Activated CD4-positive, alpha-beta T cell treated with anti-CD3 and anti-CD28 coated beads, Interleukin-10, Interleukin-2, amounts not matched to agents 100 ng/mL and 50 ng/mL, durations not matched to agents 16 hours and 8 hours (primary cell): ENCODE measurements at regions not wholly inside any gene's neighbourhood (a gene's known extent, or its start where the extent isn't known, plus 50 kb on each side); places are given as distances from the start of the nearest gene placed in this dataset.

Experiments
- DNase-seq: peaks from one replicate; pipeline ENCODE4 v3.0.0-alpha.2; 2020

DNA sequence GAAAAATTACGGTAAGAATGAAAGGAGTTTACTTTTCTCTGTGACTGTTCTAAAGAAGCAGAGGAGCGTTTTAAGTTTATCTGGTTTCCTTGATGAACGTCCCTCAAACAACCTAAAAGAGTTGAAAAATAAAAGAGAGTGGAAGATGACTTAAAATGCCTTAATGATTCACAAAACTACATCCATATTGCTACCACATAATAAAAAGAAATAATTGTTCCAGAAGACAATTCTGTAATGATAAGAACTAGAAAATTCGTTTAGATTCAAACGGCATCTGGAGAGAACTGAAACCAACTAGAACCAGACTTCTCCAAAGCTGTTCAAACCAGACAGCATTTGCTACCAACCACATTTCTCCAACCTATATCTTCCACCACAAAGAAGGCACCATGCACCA lies 68.1 kb downstream of the TEKT4 start:
- DNase-seq, result no peak

DNA sequence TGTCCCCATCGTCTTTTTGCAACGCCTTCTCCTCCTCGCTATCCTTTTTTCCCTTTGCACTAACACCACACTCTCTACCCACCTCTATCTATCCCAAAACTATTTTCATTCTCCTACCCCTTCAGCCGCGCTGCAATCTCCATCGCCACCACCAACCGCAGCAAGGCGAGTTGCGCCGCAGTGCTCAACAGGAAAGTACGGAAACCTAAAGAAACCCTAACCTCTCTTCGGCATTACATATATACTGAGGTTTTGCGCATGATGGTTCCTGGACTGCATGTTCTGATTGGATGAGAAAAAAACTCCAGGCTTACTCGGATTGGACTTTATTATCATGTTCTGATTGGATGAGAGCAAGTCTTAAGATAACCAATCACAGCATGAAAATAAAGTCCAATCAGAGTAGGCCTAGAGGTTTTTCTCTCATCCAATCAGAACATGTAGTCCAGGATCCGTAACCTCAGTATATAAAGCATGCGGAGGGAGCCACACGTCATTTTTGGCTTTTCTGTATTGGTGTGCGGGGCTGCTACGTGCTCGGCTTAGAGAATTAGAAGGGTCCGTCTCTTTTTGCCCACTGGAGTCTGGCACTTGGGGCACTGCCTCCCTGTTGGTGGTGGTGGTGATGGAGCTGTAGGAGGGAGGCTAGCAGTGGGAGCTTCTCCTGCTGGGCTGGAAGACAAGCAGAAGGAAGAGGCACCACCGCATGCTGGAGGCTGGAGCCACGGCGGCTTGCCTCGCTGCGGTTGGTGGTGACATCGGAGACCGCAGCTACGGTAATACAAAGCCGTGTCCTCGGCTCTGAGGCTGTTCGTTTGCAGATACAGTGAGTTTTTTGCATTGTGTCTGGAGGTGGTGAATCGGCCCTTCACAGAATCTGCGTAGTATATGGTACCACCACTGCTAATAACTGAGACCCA lies 76.1 kb downstream of the TEKT4 start:
- no peak for DNase-seq

DNA sequence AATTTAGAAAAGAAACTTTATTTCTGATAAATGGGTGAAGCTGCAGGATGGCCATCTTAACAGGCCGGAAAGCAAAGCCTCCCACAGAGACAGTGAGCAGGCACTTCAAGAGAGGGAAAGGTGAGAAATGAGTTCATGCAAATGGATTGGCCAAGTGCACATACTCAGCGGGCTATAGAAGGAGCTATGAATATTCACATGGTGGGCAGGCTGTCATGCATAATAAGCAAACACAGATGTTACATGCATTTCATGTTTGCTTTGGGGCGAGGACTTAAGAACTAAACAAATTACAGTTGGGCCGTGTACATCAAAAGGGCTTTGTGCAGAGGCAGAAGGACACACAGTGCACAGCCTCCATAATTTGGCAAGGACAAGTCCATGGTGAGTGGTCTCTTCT lies 69.8 kb upstream of the MAL start:
- no peak for DNase-seq

DNA sequence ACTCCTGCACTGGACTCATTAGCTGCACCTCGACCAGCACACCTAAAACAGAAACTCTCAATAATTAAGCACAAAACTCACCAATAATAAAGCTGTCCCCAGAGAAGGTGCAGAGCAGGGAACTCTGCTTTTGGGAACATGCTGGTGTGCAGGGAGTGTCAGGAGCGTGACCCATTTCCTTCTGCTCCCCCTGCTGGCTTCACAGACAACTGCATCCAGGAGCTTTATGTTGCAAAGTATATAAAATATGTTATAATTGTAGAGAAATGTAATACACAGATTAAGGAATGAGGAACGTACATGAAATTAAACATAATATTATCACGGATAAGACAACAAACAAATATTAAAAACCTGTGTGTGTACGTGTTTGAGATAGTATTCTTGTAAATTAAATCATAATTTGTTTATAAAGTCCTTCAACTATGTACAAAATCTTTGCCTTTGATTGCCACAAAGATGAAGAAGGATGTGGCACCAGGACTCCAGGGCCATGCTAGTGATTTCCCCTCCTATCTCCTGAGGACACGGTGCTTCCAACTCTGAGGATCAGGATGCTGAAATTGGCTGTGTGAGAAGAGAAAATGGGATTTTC lies 68.6 kb upstream of the MAL start:
- DNase-seq, result peak; percentile 32

DNA sequence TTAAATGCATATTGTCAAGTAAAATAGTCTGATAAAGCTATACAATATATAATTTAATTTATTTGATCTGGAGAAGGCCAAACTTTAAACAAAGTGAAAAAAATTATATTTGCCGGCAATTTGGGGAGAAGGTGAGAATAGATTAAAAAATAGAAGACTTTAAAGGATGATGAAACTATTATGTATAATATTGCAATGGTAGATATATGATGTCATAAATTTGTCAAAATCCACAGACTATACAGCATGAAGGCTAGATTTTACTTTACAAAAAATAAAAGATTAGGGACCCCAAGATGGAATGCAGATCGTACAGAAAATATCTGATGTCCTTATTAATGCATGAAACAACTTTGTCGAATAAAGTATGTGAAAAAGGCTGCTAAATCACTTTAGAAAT lies 67.3 kb upstream of the MAL start:
- DNase-seq, result no peak

DNA sequence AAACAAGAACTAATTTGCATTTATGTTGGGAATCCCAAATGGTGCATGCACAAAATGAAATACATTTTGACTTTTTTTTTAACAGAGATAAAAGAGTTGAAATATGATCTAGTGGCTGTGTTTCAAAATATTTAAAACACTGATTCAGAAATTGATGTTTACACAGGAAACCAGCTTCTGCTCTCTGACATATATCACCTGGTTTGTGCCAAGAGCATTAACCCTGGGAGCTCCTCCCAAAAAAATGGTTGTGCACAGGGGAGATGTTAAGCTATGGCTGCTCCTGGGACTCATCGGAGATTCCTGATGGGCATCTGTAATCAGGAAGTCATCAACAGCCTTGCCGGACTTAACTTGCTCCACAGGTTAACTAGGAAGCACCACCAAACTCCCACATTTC lies 65.2 kb upstream of the MAL start:
- DNase-seq, result no peak

DNA sequence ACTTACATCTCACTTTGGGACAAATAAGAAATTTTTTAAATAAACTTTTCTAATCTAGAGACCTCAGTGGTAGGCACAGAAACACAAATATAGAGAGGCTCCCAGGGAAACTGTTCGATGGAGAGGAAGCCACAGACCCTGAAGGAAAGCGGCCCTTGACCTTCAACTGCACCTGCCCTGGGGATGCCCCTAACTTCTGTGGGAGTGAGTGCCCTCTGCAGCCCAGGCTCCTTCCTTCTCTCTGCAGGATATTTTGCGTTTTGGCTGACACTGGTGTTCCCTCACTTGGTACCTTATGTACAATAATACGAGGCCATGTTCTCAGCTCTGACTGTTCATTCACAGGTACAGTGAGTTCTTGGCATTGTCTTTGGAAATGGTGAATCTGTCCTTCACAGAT lies 64.8 kb upstream of the MAL start:
- DNase-seq, result no peak

DNA sequence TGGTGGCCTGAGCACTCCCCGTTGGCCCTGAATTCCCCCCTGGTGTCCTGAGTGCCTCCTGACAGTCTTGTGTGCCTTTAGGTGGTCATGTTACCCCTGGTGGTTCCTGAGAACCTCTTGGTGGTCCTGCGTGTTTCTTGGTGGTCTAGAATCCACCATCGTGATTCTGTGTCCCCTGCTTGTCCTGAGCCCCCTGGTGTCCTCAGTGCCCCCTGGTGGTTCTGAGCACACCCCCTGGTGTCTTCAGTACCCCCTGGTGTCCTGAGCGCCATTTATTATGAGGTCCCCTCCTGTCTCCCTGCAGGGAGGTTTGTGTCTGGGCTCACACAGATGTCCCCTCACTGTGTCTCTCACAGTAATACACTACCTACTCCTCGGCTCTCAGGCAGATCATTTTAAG lies 61.3 kb upstream of the MAL start:
- no peak for DNase-seq

DNA sequence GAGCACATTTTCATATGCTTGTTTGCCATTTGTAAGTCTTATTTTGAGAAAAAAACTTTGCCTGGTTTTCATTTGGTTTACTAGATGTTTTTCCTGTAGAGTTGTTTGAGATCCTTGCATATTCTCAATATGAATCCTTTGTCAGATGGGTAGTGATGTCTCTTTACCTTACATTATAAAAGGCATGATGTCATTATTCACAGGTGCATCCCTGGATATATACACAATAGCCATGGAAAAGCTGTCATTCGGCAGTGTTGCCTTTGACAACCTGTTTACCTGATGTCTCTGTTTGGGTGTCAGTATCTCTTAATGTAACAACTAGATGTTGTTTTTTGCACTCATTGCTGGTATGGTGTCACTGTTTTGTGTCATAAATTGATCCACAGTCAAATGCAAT lies 58.8 kb upstream of the MAL start:
- no peak for DNase-seq

DNA sequence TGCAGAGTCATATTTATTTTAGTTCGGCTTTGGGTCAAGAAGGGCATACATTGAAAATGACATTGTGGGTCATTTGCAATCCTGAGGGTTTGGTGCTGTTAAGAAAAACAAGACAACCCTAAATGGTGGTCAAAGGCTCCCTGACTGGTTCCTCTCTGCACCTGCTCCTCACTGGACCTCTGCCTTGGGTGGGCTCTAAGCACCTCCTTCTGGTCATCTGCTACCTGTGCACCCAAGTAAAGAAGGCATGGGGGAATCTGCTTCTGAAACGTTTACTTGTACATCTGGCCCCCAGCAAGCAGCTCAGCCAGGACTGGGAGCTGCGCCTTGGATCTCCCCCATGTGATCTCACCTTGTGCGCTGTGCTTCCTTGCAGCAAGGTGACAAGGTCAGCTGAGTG lies 55.2 kb upstream of the MAL start:
- DNase-seq, result no peak
